Activated naive CD4-positive, alpha-beta T cell treated with Interleukin-2 at 50 U/mL for 16 hours (primary cell): ENCODE measurements at regions not wholly inside any gene's neighbourhood (a gene's known extent, or its start where the extent isn't known, plus 50 kb on each side); places are given as distances from the start of the nearest gene placed in this dataset.

Experiments
- DNase-seq: peaks from one replicate; pipeline ENCODE4 v3.0.0-alpha.2; 2020

GRCh38 chr2:42864641-42865280, 72.4 kb upstream of the HAAO start:
- no peak for DNase-seq

GRCh38 chr2:42864222-42864621, 71.8 kb upstream of the HAAO start:
- no peak for DNase-seq

DNA sequence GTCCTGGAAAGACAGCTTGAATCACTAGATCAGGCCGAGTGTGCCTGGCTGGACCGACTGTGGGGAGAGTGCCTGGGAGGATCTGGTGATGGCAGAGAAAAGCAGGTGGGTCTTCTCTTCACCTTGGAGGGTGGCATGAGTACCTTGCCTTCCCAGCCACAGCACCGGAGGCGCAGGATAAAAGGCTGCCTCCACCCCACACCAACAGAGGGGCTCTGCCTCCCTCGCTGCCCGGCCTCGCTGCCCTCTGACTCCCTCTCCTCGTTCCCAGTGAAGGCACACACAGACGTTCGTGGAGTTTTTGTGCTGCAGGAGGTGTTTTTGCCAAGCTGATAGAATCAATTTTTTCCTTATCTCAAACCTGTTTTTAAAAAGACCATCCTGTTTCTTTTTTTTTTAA, 71.4 kb upstream of the HAAO start:
- no peak for DNase-seq

DNA sequence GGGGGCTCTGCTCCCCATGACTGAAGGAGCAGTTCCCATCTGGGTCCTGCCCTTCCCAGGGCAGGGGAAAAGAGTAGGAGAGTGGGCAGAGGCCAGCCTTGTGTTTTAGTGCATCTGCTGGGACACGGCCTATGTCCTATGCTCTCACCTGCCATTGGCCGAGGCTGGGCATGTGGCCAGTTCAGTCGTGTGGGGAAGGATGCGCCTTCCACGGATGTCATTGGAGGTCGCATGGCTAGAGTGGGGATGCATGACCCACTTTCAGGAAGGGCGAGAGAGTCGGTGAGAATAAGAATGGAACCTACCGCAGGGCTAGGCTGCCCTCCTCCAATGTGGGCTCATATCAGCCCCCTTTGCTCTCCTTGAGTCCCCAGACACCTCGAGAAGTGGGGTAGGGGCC, 70.9 kb upstream of the HAAO start:
- no peak for DNase-seq

GRCh38 chr2:42862669-42863185, 70.3 kb upstream of the HAAO start:
- no peak for DNase-seq

DNA sequence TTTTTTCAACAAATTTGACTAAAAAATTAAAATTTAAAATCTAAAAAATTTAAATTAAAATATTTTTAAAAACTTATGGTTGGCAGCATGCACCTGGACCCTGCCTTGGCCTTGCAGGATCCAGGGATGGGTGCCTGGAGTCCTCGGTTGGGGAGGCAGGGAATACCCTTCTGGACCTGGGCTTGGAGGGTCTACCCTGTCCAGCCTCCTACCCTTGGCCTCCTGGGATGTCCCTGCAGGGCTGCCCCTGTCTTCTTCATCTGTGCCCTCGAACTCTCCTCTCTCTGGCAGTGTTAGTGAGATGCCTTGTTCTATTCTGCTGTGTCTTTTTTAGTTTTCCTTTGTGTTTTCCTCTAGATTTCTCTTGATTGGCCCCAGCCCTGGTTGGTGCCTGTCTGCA, 68.9 kb upstream of the HAAO start:
- no peak for DNase-seq

GRCh38 chr2:42860319-42861094, 68.1 kb upstream of the HAAO start:
- no peak for DNase-seq

GRCh38 chr2:42859791-42860190, 67.4 kb upstream of the HAAO start:
- DNase-seq: no peak

DNA sequence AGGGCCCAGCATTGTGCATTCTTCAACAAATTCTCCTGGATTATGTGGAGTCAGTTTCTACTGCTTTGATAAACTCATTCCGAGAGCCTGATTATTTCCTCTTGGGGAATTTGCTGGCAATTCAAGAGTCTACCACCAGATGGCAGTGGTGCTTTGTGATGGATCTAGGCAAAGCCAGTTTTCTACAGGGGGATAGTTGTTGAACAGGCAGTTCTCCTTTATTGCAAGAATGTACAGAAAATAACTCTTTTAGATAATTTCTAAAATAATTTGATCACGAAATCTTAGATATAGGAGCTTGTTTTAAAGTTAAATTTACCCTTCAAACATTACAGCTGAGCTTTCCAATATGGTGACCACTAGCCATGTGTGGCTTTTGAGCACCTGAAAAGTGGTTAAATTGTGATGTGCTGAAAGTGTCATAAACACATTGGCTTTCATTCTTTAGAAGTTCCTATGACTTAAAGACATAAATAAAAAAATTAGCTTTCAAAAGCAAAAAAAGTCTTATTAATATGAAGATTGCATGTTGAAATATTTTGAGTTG, 66.7 kb upstream of the HAAO start:
- DNase-seq: peak; percentile 47

GRCh38 chr2:42858140-42859005, 66.0 kb upstream of the HAAO start:
- DNase-seq: no peak

DNA sequence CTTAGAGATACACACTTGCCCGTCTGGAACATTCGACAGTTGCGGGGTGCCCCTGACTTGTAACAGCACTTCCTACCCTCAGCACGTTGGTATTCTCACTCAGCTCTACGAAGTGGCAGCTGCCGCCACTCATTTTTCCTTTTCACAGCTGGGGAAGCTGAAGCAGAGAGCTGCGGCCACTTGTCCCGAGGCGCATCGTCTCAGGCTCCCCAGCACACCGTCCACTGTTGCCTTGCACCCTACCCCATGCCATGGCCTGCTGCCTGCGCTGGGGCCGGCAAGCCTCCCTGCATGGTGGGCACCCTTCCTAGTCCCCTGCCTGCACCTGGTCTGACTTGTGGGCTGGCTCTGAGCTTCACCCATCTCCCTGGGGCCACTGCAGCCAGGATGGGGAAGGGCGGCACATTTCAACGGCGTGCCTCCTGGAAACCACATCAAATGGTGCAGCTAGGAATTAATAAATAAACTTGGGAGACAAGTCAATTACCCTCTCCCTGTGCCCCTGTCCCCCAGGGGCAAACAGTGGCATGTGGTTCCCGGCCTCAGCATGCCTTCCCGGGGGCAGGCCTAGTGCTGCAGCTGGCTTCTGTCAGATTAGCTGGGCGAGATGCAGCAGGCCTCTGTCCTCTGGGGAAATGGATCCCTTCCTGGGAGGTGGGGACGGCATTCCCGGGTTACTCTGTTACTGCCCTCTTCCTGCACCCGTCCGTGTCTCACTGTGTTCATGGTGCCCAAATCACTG, 64.7 kb upstream of the HAAO start:
- no peak for DNase-seq

DNA sequence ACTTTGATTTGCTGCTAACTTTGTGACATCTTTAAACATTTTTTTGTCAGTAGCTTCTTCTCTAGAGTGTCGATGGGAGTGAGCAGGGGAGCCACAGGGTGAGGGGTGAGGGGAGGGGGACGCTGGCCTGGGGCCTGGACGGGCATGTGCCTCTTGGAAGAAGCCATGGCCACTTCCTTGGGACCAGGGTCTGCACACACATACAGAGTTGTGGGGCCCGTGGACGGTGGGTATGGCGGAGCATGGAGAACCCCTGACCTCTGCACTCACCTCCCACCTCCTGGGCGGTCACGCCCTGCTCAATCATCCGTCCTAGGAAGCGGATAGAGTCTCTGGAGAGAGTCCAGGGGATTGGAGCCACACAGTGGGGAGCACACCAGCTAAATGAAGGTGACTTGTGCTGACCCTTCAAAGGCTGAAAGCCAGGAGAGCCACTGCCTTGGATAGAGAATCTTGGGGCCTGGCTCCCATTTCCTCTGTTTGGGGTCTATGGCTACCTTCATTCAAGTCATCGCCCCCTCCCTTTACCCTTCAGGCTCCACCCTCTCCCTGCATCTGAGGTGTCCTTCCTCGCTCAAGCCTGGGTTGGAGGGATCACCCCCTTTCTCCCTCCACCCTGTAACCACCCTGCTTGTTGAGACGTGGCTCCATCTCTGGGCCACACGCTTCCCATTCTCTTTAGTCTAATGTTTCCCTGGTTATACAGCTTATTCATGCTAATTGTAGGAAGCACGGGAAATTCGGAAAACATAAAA, 63.9 kb upstream of the HAAO start:
- no peak for DNase-seq

GRCh38 chr2:42855221-42855970, 63.0 kb upstream of the HAAO start:
- no peak for DNase-seq

GRCh38 chr2:42854207-42854818, 61.9 kb upstream of the HAAO start:
- no peak for DNase-seq

- DNase-seq: no peak
Measured at GRCh38 chr2:42853549-42854206, 61.3 kb upstream of the HAAO start.

- DNase-seq: no peak
Measured at GRCh38 chr2:42852798-42853197, 60.4 kb upstream of the HAAO start.

DNA sequence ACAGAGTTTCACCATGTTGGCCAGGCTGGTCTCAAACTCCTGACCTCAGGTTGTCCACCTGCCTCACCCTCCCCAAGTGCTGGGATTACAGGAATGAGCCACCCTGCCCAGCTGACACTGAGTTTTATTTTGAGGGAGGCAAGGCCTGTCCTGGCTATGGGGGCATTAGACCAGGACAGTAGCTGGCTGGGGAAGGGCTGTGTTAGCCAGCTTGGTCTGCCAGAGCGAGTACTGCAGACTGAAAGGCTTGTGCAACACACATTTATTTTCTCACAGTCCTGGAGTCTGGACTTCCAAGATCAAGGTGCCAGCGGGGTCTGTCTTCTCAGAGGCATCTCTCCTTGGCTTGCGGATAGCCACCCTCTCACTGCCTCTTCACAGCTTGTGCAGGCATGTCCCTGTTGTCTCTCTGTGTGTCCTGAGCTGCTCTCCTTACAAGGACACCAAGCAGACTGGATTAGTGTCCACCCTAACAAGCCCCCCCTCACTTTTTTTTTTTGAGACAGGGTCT, 59.4 kb upstream of the HAAO start:
- no peak for DNase-seq

DNA sequence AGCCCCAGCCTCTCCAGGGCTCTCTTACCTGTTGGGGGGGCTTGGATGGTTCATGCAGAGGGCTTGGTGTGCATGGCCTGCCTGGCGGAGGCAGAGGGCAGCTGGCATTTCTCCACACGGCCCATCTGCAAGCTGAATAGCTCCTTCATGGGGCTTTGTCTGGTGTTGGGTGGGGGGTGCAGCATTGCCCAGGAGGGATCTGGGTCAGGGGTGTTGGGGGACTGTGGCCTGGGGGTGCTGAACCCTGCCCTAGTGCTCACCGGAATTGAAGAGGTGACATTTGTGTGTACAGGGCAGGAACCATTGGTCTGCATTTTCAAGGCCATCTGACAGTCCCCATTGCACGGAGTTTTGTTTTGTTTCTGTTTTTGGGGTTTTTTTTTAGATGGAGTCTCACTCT, 58.8 kb upstream of the HAAO start:
- DNase-seq: no peak

DNA sequence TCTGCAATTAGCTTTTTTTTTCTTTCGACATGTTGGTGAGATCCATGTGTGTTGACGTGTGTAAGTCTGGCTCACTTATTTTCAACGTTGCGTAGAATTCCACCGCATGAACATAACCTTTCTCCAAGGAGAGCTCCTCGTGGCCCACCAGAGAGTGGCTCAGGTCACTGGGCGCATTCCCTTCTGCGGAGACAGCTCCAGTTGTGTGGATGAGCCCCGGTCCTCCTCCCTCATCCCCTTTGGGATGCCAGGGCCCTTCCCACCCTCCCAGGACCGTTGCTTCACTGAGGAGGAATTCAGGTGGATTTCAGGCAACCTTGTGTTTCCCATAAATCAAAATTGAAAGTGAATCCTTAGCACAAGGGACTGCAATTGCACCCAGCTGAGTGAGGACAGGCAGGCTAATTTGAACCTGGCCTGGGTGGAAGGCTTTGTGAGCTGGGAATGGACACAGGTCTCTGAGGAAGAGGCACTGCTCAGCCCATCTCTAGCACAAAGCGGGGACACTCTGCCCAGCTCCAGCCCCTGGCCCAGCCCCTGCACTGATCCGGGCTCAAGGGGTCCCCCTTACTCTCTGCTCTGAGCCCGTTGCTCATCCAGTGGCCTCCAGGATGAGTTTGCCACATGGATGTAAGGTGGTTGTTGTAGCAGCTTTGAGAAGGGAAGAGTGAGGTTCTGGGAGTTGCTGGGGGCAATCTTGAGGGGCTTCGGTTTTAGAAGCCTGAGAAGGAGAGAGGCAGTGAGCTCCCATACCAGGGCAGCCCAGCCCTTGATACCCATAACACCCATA, 57.8 kb upstream of the HAAO start:
- no peak for DNase-seq
